C4-2B (cell line): ENCODE measurements at regions not wholly inside any gene's neighbourhood (a gene's known extent, or its start where the extent isn't known, plus 50 kb on each side); places are given as distances from the start of the nearest gene placed in this dataset.

Experiments used
- H3K27ac ChIP-seq: fragments of 450-650 bp; 2 replicates; pipeline ENCODE4 v1.5.1; 2017
- CTCF ChIP-seq: fragments of 450-650 bp; conservative IDR thresholded peaks from 2 replicates; pipeline ENCODE4 v1.5.1; 2017; ENCODE audit warnings: mild to moderate bottlenecking
- ZFX ChIP-seq: fragments of 450-650 bp; IDR thresholded peaks from 2 replicates; pipeline ENCODE4 v1.6.1; 2017

GRCh38 chr2:216569765-216570164, 63.5 kb upstream of the IGFBP2 start:
- no peak overlapping the region for H3K27ac ChIP-seq
- TF ChIP-seq ZFX, result no peak
- no peak for TF ChIP-seq CTCF

GRCh38 chr2:216570357-216570756, 62.9 kb upstream of the IGFBP2 start:
- TF ChIP-seq CTCF (no peak), ZFX (no peak)
- H3K27ac ChIP-seq, result no peak overlapping the region

- no peak overlapping the region for H3K27ac ChIP-seq
- TF ChIP-seq CTCF (no peak), ZFX (no peak)
Measured at GRCh38 chr2:216571178-216571908, 61.9 kb upstream of the IGFBP2 start.

- no peak overlapping the region for H3K27ac ChIP-seq
- TF ChIP-seq CTCF (no peak), ZFX (no peak)
Measured at GRCh38 chr2:216571909-216572513, 61.2 kb upstream of the IGFBP2 start.

GRCh38 chr2:216572582-216573578, 60.3 kb upstream of the IGFBP2 start:
- no peak overlapping the region for H3K27ac ChIP-seq
- TF ChIP-seq ZFX, result no peak
- TF ChIP-seq CTCF, result no peak

- TF ChIP-seq CTCF (no peak), ZFX (no peak)
- H3K27ac ChIP-seq, result no peak overlapping the region
Measured at GRCh38 chr2:216574046-216574445, 59.2 kb upstream of the IGFBP2 start.

GRCh38 chr2:216574586-216574985, 58.6 kb upstream of the IGFBP2 start:
- H3K27ac ChIP-seq, result no peak overlapping the region
- TF ChIP-seq ZFX, result no peak
- TF ChIP-seq CTCF, result no peak
